HG02610 (cell line): ENCODE measurements at regions not wholly inside any gene's neighbourhood (a gene's known extent, or its start where the extent isn't known, plus 50 kb on each side); places are given as distances from the start of the nearest gene placed in this dataset.
"Not testable (repeated sequence)": the region's sequence is repeated elsewhere in the genome, so short reads cannot be mapped to it uniquely, and the experiment has no call there.

ENCODE experiments used
- ATAC-seq: cut with Tn5 transposase; IDR thresholded peaks from one replicate; pipeline ENCODE4 v1.9.1; 2021; ENCODE audit warnings: mild to moderate bottlenecking, moderate library complexity; ENCODE audit not compliant: unreplicated experiment

- ATAC-seq: no peak
These were observed 1189.4 kb upstream of the AUTS2 start for GRCh38 chr7:68408873-68409272.

GRCh38 chr7:68409851-68410250, 1188.4 kb upstream of the AUTS2 start:
- ATAC-seq: no peak

- ATAC-seq: not testable (repeated sequence)
These were observed 1187.6 kb upstream of the AUTS2 start for GRCh38 chr7:68410693-68411092.

- no peak for ATAC-seq
These were observed 1186.5 kb upstream of the AUTS2 start for GRCh38 chr7:68411742-68412141.

- ATAC-seq: no peak
These were observed 1183.4 kb upstream of the AUTS2 start for GRCh38 chr7:68414631-68415425.

- ATAC-seq: no peak
These were observed 1181.3 kb upstream of the AUTS2 start for GRCh38 chr7:68417002-68417401.

GRCh38 chr7:68417659-68418058, 1180.6 kb upstream of the AUTS2 start:
- ATAC-seq: no peak

GRCh38 chr7:68420342-68421192, 1177.7 kb upstream of the AUTS2 start:
- no peak for ATAC-seq

- no peak for ATAC-seq
These were observed 1176.6 kb upstream of the AUTS2 start for GRCh38 chr7:68421712-68422111.

GRCh38 chr7:68422281-68422680, 1176.0 kb upstream of the AUTS2 start:
- ATAC-seq: no peak

- ATAC-seq: no peak
These were observed 1174.9 kb upstream of the AUTS2 start for GRCh38 chr7:68423356-68423755.

- no peak for ATAC-seq
These were observed 1173.5 kb upstream of the AUTS2 start for GRCh38 chr7:68424658-68425297.

- no peak for ATAC-seq
These were observed 1172.9 kb upstream of the AUTS2 start for GRCh38 chr7:68425377-68425776.

- no peak for ATAC-seq
These were observed 1168.7 kb upstream of the AUTS2 start for GRCh38 chr7:68429411-68430117.

- no peak for ATAC-seq
These were observed 1165.7 kb upstream of the AUTS2 start for GRCh38 chr7:68432585-68432984.

GRCh38 chr7:68433462-68434070, 1164.7 kb upstream of the AUTS2 start:
- ATAC-seq: no peak

GRCh38 chr7:68434857-68435256, 1163.4 kb upstream of the AUTS2 start:
- ATAC-seq: no peak

GRCh38 chr7:68438016-68438415, 1160.3 kb upstream of the AUTS2 start:
- no peak for ATAC-seq

GRCh38 chr7:68438811-68439210, 1159.5 kb upstream of the AUTS2 start:
- no peak for ATAC-seq

GRCh38 chr7:68439897-68440296, 1158.4 kb upstream of the AUTS2 start:
- no peak for ATAC-seq

- no peak for ATAC-seq
These were observed 1157.4 kb upstream of the AUTS2 start for GRCh38 chr7:68440866-68441265.
